C4-2B (cell line): ENCODE measurements at regions not wholly inside any gene's neighbourhood (a gene's known extent, or its start where the extent isn't known, plus 50 kb on each side); places are given as distances from the start of the nearest gene placed in this dataset.
"Not testable (repeated sequence)": the region's sequence is repeated elsewhere in the genome, so short reads cannot be mapped to it uniquely, and the experiment has no call there.

Source experiments
- H3K27ac ChIP-seq: fragments of 450-650 bp; 2 replicates; pipeline ENCODE4 v1.5.1; 2017
- CTCF ChIP-seq: fragments of 450-650 bp; conservative IDR thresholded peaks from 2 replicates; pipeline ENCODE4 v1.5.1; 2017; ENCODE audit warnings: mild to moderate bottlenecking
- ZFX ChIP-seq: fragments of 450-650 bp; IDR thresholded peaks from 2 replicates; pipeline ENCODE4 v1.6.1; 2017

GRCh38 chr5:67896311-67896929, 319.1 kb upstream of the PIK3R1 start:
- no peak for TF ChIP-seq CTCF
- TF ChIP-seq ZFX = no peak
- no peak overlapping the region for H3K27ac ChIP-seq

GRCh38 chr5:67889870-67890269, 325.7 kb upstream of the PIK3R1 start:
- H3K27ac ChIP-seq = not testable (repeated sequence)

- TF ChIP-seq CTCF (no peak), ZFX (no peak)
- no peak overlapping the region for H3K27ac ChIP-seq
Measured at GRCh38 chr5:67887748-67888161, 327.8 kb upstream of the PIK3R1 start.

- no peak for TF ChIP-seq CTCF
- no peak for TF ChIP-seq ZFX
- no peak overlapping the region for H3K27ac ChIP-seq
Measured at GRCh38 chr5:67886761-67887160, 328.8 kb upstream of the PIK3R1 start.

- no peak overlapping the region for H3K27ac ChIP-seq
- TF ChIP-seq CTCF (no peak), ZFX (no peak)
Measured at GRCh38 chr5:67880876-67881275, 334.7 kb upstream of the PIK3R1 start.

GRCh38 chr5:67880511-67880805, 335.1 kb upstream of the PIK3R1 start:
- TF ChIP-seq CTCF (no peak), ZFX (no peak)
- H3K27ac ChIP-seq = no peak overlapping the region

- H3K27ac ChIP-seq = no peak overlapping the region
- TF ChIP-seq ZFX (no peak), CTCF (no peak)
Measured at GRCh38 chr5:67879620-67880510, 335.7 kb upstream of the PIK3R1 start.

GRCh38 chr5:67878933-67879332, 336.6 kb upstream of the PIK3R1 start:
- no peak for TF ChIP-seq CTCF
- TF ChIP-seq ZFX = no peak

More at GRCh38 chr5:67878933-67879332, 336.6 kb upstream of the PIK3R1 start:
- H3K27ac ChIP-seq = no peak overlapping the region
